Stomach (tissue), 4 donors: ENCODE measurements at regions not wholly inside any gene's neighbourhood (a gene's known extent, or its start where the extent isn't known, plus 50 kb on each side); places are given as distances from the start of the nearest gene placed in this dataset.

Experiments used
- EP300 ChIP-seq: sonication (generic); formaldehyde crosslinking; IDR thresholded peaks from one replicate; pipeline ENCODE4 v1.6.1; 2017; ENCODE audit warnings: antibody characterized with exemption
- POLR2A ChIP-seq, 4 donors: fragments of 450-650 bp; IDR thresholded peaks; one replicate each; pipeline ENCODE4 v1.6.1; 2016; ENCODE audit warnings: antibody characterized with exemption in 4 of 4, control low read depth in 2 of 4, mild to moderate bottlenecking in 1 of 4, moderate library complexity in 1 of 4
- POLR2AphosphoS5 ChIP-seq, 3 donors: sonication (generic); formaldehyde crosslinking; IDR thresholded peaks; one replicate each; pipeline ENCODE4 v1.6.1; 2016; ENCODE audit warnings: antibody characterized with exemption in 3 of 3
- TF ChIP-seq, protein P1 (sequence below), 7 experiments: fragments of 450-650 bp in 4 of 7; fragments of 200-600 bp in 3 of 7; sonication (generic) in 3 of 7; IDR thresholded peaks; one replicate each; pipeline ENCODE4 v1.5.1; 2016 to 2019; ENCODE audit warnings: antibody characterized with exemption in 7 of 7, control low read depth in 2 of 7, mild to moderate bottlenecking in 1 of 7

DNA sequence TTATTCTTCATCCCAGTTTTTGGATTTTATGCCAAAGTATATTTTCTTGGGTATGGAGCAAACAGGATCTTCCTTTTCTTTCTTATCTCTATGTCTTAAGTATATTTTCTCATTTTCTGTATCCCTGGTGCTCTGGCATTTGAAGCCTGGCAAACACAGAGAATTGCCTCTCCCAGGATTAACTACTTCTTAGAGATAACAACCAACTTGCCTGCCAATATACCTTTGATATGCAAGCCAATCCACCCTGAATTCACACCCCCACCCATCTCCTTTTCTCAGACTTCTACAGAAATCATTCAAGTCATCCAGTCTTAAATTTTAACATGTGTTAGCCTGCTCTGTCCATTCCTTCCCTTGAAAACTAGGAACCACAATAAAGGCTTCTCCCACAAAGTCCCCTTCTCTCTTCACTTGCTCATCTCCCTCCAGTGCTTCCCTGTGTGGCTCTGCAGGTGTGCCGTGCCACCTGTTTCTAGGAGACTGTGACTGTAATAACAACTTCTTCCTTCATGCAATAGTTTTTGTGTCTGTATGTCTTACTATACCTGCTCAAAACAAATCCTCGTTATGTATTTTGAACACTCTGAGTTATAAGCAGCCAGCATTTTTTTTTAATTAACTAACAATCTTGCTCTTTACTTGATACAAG, 649.7 kb upstream of the RIOK2 start:
- TF ChIP-seq, protein P1, sequence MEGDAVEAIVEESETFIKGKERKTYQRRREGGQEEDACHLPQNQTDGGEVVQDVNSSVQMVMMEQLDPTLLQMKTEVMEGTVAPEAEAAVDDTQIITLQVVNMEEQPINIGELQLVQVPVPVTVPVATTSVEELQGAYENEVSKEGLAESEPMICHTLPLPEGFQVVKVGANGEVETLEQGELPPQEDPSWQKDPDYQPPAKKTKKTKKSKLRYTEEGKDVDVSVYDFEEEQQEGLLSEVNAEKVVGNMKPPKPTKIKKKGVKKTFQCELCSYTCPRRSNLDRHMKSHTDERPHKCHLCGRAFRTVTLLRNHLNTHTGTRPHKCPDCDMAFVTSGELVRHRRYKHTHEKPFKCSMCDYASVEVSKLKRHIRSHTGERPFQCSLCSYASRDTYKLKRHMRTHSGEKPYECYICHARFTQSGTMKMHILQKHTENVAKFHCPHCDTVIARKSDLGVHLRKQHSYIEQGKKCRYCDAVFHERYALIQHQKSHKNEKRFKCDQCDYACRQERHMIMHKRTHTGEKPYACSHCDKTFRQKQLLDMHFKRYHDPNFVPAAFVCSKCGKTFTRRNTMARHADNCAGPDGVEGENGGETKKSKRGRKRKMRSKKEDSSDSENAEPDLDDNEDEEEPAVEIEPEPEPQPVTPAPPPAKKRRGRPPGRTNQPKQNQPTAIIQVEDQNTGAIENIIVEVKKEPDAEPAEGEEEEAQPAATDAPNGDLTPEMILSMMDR (IDR thresholded peaks at IDR 0.05): no peak
- TF ChIP-seq POLR2A (IDR thresholded peaks at IDR 0.05): no peak
- no peak for TF ChIP-seq EP300
- no peak for TF ChIP-seq POLR2AphosphoS5 (IDR thresholded peaks at IDR 0.05)
